BLaER1 treated with 17β-estradiol and CSF1 and Interleukin-3, amounts not matched to agents 10 nM and 100 nM (cell line): ENCODE measurements at regions not wholly inside any gene's neighbourhood (a gene's known extent, or its start where the extent isn't known, plus 50 kb on each side); places are given as distances from the start of the nearest gene placed in this dataset.

Experiments used
- H3K27ac ChIP-seq, 11 experiments: shearing (Covaris generic); formaldehyde crosslinking; 2 replicates each; pipeline ENCODE4 v1.8.1; 2022
- H3K27me3 ChIP-seq, 11 experiments: shearing (Covaris generic); formaldehyde crosslinking; 2 replicates each; pipeline ENCODE4 v1.8.1; 2022
- H3K36me3 ChIP-seq, 11 experiments: shearing (Covaris generic); formaldehyde crosslinking; 2 replicates each; pipeline ENCODE4 v1.8.1; 2022
- H3K4me1 ChIP-seq, 10 experiments: shearing (Covaris generic); formaldehyde crosslinking; 2 replicates each; pipeline ENCODE4 v1.8.1; 2022
- H3K4me2 ChIP-seq, 11 experiments: shearing (Covaris generic); formaldehyde crosslinking; 2 replicates each; pipeline ENCODE4 v1.8.1; 2022
- H3K4me3 ChIP-seq, 10 experiments: shearing (Covaris generic); formaldehyde crosslinking; 2 replicates each; pipeline ENCODE4 v1.8.1; 2022
- H3K9ac ChIP-seq, 11 experiments: shearing (Covaris generic); formaldehyde crosslinking; 2 replicates each; pipeline ENCODE4 v1.8.1; 2022
- H3K9me3 ChIP-seq, 11 experiments: shearing (Covaris generic); formaldehyde crosslinking; replicated peaks in 1 of 11; 2 replicates each; pipeline ENCODE4 v1.8.1; 2022
- H4K20me1 ChIP-seq, 11 experiments: shearing (Covaris generic); formaldehyde crosslinking; 2 replicates each; pipeline ENCODE4 v1.8.1; 2022
- Cebpa-rat ChIP-seq, 11 experiments: shearing (Covaris generic); IDR thresholded peaks; 2 replicates each; pipeline ENCODE4 v1.8.1; 2022

DNA sequence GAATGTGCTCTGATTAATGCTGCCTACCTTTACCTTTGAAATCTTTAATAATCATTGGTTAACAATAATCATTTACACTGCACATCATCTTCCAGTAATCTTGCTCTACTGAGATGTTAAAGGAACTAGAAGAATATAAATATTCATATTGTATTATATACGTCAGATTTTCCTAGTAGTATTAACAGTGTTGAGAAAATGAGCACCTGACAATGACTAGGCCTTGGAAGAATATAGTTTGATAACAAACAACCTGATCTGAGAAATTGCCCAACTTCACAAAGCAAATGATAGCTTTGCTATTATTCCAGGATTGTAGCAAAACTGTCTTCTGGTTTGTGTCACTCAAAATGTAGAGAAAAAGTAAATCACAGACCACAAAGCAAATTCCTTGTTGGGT is 467.1 kb downstream of the NOVA1 start:
- Histone ChIP-seq H3K9me3 (no peaks in the 10 kb centered on the region), H4K20me1 (no peaks in the 10 kb centered on the region), H3K4me1 (peaks cover 0 to 18% (median 7%) of the 10 kb centered on the region in 10 experiments; a peak in 12 of 20 replicates), H3K9ac (no peak overlapping the region), H3K4me3 (no peak overlapping the region), H3K4me2 (no peak overlapping the region), H3K36me3 (no peaks in the 10 kb centered on the region), H3K27ac (no peak overlapping the region), H3K27me3 (no peaks in the 10 kb centered on the region)
- TF ChIP-seq Cebpa-rat (IDR thresholded peaks at IDR 0.05) = no peak

DNA sequence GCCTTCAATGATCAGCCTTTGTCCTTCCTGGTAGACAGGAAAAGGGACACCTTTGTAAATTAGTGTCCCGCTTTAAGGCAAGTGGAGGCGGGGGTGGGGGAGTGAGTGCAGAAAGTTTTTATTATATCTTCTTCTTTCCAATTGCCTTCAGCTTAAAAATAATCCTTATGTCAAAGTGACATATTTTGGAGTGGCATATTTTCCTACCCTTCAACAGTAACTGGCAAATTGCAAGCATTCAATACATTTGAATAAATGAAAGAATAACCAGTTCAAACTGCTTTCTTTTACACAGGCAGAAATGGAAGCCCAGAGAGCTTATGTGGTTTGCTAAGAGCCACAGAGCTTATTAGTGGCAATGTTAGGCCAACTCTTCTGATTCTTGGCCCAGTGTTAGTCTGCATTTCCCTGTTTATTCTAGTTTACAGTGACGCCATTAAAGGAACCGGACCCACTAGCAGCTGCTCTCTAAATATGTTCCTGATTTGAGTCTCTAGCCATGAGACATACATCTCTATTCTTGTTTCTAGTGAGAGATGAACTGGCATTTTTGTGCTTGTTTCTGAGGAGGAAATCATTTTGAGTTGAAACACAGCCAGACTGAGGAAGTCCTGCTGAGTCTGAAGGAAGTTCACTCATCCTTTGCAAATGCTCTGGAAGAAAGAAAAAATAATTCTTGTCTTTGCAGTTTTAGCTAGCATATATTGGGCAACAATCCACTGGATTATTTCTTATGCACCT is 468.7 kb downstream of the NOVA1 start:
- no peak for TF ChIP-seq Cebpa-rat (IDR thresholded peaks at IDR 0.05)
- Histone ChIP-seq H3K9ac (no peak overlapping the region), H3K4me1 (peaks cover 0 to 18% (median 8%) of the 10 kb centered on the region in 10 experiments; a peak in 12 of 20 replicates), H3K36me3 (no peaks in the 10 kb centered on the region), H3K27ac (peak overlapping the region in 6 of 11 experiments; percentile 3 to 54 (median 42); a peak in 9 of 22 replicates), H3K4me2 (peak overlapping the region in 6 of 11 experiments; percentile 23 to 58 (median 36); a peak in 10 of 22 replicates), H3K27me3 (no peaks in the 10 kb centered on the region), H3K9me3 (no peaks in the 10 kb centered on the region), H4K20me1 (no peaks in the 10 kb centered on the region), H3K4me3 (no peak overlapping the region)

DNA sequence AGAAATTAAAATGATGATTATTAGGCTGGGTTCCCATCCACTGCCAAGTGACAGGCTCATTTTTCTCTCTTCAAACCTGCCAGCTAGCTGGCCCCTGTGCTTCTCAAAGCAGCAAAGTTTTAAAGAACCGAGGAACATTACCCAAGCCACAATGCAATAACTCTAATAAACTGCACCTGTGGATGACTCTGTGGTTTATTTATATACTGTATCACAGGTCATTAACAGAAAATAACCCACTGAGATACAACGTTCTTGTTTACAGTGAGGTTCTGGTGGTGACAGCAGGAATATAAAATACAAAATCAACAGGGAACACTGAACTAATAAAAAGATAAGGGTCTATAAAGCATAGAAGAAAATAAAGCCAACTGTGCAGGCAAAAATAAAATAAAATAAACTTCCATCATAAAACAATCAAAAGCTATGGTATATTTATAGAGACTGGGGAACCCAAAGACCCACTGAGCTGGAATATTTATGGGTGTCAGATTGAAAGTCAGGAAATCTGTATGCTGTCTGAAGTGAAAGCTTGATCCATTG is 472.9 kb downstream of the NOVA1 start:
- Histone ChIP-seq H3K27me3 (no peaks in the 10 kb centered on the region), H3K36me3 (no peaks in the 10 kb centered on the region), H3K9ac (no peak overlapping the region), H3K9me3 (no peaks in the 10 kb centered on the region), H3K4me3 (no peak overlapping the region), H3K27ac (no peak overlapping the region), H4K20me1 (no peaks in the 10 kb centered on the region), H3K4me1 (peaks cover 0 to 18% (median 8%) of the 10 kb centered on the region in 10 experiments; a peak in 12 of 20 replicates), H3K4me2 (no peak overlapping the region)
- TF ChIP-seq Cebpa-rat (IDR thresholded peaks at IDR 0.05) = no peak

GRCh38 chr14:26123459-26123858 is 474.4 kb downstream of the NOVA1 start:
- Histone ChIP-seq H3K27me3 (no peaks in the 10 kb centered on the region), H3K4me3 (no peak overlapping the region), H3K27ac (no peak overlapping the region), H3K9ac (no peak overlapping the region), H3K4me2 (no peak overlapping the region), H3K9me3 (no peaks in the 10 kb centered on the region), H4K20me1 (no peaks in the 10 kb centered on the region), H3K4me1 (peaks cover 0 to 5% (median 0%) of the 10 kb centered on the region in 10 experiments; a peak in 6 of 20 replicates), H3K36me3 (no peaks in the 10 kb centered on the region)
- no peak for TF ChIP-seq Cebpa-rat (IDR thresholded peaks at IDR 0.05)

GRCh38 chr14:26121181-26121580 is 476.7 kb downstream of the NOVA1 start:
- Histone ChIP-seq H3K4me3 (no peak overlapping the region), H3K4me1 (peaks cover 0 to 4% (median 0%) of the 10 kb centered on the region in 10 experiments; a peak in 1 of 20 replicates), H3K27me3 (no peaks in the 10 kb centered on the region), H3K9me3 (no peaks in the 10 kb centered on the region), H3K9ac (no peak overlapping the region), H3K36me3 (no peaks in the 10 kb centered on the region), H4K20me1 (no peaks in the 10 kb centered on the region), H3K27ac (no peak overlapping the region), H3K4me2 (0 out of 22 replicates have a peak overlapping the region, but pooled peaks of 1 of the 11 experiments have one; percentile 1)
- no peak for TF ChIP-seq Cebpa-rat (IDR thresholded peaks at IDR 0.05)

- no peaks in the 10 kb centered on the region for H3K36me3 ChIP-seq
- H3K4me2 ChIP-seq = no peak overlapping the region
- H3K9me3 ChIP-seq = no peaks in the 10 kb centered on the region
- no peak overlapping the region for H3K9ac ChIP-seq
- H3K4me1 ChIP-seq = no peaks in the 10 kb centered on the region
- no peak overlapping the region for H3K4me3 ChIP-seq
- no peak for TF ChIP-seq Cebpa-rat (IDR thresholded peaks at IDR 0.05)
- H3K27me3 ChIP-seq = no peaks in the 10 kb centered on the region
- H3K27ac ChIP-seq = no peak overlapping the region
- H4K20me1 ChIP-seq = no peaks in the 10 kb centered on the region
These were observed 483.8 kb downstream of the NOVA1 start for GRCh38 chr14:26113911-26114640.

DNA sequence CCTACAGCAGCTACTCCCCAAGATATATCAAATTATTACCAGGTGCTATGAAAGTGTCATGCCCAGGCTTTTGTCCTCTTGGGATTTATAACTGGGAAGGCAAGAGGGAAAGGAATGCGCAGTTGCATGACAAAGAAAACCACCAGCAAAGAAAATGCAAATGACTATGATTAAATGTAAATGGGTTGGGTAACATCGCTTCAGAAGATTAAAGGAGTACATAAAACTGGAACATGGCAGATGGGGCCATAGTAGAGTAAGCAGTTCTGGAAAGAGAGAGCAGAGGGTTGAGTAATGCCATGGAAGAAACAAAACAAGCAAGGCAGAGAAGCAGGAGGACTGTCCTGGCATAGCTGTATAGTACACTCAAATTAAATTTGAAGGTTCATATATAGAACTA is 493.1 kb downstream of the NOVA1 start:
- Histone ChIP-seq H3K4me1 (no peaks in the 10 kb centered on the region), H3K9me3 (no peaks in the 10 kb centered on the region; a peak in 1 of 22 replicates), H3K9ac (no peak overlapping the region), H4K20me1 (no peaks in the 10 kb centered on the region), H3K27ac (no peak overlapping the region), H3K4me2 (no peak overlapping the region), H3K27me3 (no peaks in the 10 kb centered on the region), H3K4me3 (no peak overlapping the region), H3K36me3 (no peaks in the 10 kb centered on the region)
- no peak for TF ChIP-seq Cebpa-rat (IDR thresholded peaks at IDR 0.05)

- H3K9me3 ChIP-seq = no peaks in the 10 kb centered on the region
- no peak overlapping the region for H3K27ac ChIP-seq
These were observed 500.0 kb downstream of the NOVA1 start for GRCh38 chr14:26097852-26098251.

DNA sequence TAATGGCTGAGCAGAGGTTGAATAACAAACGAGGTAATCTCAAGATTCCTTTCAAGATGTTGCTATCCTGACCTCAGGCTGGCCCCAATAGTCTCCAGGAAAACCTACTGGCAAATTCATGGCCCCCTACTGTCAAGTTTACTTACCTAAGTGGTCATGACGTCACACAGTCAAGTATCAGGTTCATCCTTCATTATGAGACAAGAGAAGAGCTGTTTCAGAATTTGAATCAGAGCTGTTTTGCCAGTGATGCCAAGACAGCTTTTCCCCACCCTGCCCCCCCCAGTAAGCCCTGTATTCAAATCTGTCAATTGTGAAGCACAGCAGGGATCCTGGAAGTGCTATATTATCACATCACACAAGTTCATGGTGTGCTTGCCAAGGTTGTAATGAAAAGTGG is 509.6 kb downstream of the NOVA1 start:
- no peaks in the 10 kb centered on the region for H3K36me3 ChIP-seq
- H4K20me1 ChIP-seq = no peaks in the 10 kb centered on the region
- no peak overlapping the region for H3K4me2 ChIP-seq
- TF ChIP-seq Cebpa-rat (IDR thresholded peaks at IDR 0.05) = no peak
- H3K9me3 ChIP-seq = peaks cover 0 to 9% (median 0%) of the 10 kb centered on the region in 11 experiments; a peak in 3 of 22 replicates
- no peak overlapping the region for H3K27ac ChIP-seq
- no peak overlapping the region for H3K9ac ChIP-seq
- no peaks in the 10 kb centered on the region for H3K27me3 ChIP-seq
- H3K4me3 ChIP-seq = no peak overlapping the region
- H3K4me1 ChIP-seq = no peaks in the 10 kb centered on the region

More at GRCh38 chr14:26097852-26098251, 500.0 kb downstream of the NOVA1 start:
- TF ChIP-seq Cebpa-rat (IDR thresholded peaks at IDR 0.05) = no peak
- Histone ChIP-seq H3K36me3 (no peaks in the 10 kb centered on the region), H3K4me1 (no peaks in the 10 kb centered on the region), H3K9ac (no peak overlapping the region), H4K20me1 (no peaks in the 10 kb centered on the region), H3K27me3 (no peaks in the 10 kb centered on the region), H3K4me2 (no peak overlapping the region), H3K4me3 (no peak overlapping the region)
